ENCODE measurements at regions not wholly inside any gene's neighbourhood (a gene's known extent, or its start where the extent isn't known, plus 50 kb on each side); places are given as distances from the start of the nearest gene placed in this dataset.

DNA sequence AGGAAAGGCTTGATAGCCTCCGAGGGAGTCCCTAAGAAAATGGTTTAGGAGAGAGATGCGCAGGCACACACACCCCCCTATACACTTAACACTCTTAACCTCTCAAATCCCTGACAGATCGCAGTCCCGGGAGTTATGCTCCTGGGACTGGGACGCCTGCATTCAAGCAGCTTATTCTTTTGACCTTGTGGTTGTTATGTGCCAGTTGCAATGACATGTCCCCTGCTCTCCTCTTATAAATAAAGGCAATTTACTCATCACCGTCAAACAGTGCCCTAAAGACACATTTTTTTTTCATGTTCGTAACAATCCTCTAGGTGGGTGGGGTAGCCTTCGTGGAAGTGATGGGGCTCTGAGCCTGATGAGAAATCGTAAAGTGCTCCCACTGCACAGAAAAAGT lies 162.2 kb downstream of the LRRC30 start:
- TF ChIP-seq, protein P1, sequence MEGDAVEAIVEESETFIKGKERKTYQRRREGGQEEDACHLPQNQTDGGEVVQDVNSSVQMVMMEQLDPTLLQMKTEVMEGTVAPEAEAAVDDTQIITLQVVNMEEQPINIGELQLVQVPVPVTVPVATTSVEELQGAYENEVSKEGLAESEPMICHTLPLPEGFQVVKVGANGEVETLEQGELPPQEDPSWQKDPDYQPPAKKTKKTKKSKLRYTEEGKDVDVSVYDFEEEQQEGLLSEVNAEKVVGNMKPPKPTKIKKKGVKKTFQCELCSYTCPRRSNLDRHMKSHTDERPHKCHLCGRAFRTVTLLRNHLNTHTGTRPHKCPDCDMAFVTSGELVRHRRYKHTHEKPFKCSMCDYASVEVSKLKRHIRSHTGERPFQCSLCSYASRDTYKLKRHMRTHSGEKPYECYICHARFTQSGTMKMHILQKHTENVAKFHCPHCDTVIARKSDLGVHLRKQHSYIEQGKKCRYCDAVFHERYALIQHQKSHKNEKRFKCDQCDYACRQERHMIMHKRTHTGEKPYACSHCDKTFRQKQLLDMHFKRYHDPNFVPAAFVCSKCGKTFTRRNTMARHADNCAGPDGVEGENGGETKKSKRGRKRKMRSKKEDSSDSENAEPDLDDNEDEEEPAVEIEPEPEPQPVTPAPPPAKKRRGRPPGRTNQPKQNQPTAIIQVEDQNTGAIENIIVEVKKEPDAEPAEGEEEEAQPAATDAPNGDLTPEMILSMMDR (IDR thresholded peaks at IDR 0.05; ENCODE audit: extremely low read depth in 1 of 2, insufficient read depth in 1 of 2, low read depth in 1 of 2, low read length in 2 of 2): no peak
- TF ChIP-seq, protein P2, sequence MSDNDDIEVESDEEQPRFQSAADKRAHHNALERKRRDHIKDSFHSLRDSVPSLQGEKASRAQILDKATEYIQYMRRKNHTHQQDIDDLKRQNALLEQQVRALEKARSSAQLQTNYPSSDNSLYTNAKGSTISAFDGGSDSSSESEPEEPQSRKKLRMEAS (IDR thresholded peaks at IDR 0.05; ENCODE audit: insufficient read depth, insufficient read length): no peak
- TF ChIP-seq POLR2AphosphoS5 (IDR thresholded peaks at IDR 0.05; ENCODE audit: insufficient read depth, low read depth, low read length) (no peak), FOS (IDR thresholded peaks at IDR 0.05; ENCODE audit: borderline replicate concordance, insufficient read depth, low read length) (no peak), JUN (IDR thresholded peaks at IDR 0.05; ENCODE audit: borderline replicate concordance, insufficient read depth, insufficient read length, low read depth) (no peak), MYC (IDR thresholded peaks at IDR 0.05; ENCODE audit: low read depth, low read length) (no peak), POLR2A (IDR thresholded peaks at IDR 0.05; ENCODE audit: low read depth, low read length) (no peak)

Data from endothelial cell of umbilical vein (primary cell).